Stimulated activated CD4-positive, alpha-beta T cell treated with anti-CD3 and anti-CD28 coated beads, Interleukin-1b, Interleukin-23, amount 100 ng/mL, for 48 hours (primary cell): ENCODE measurements at regions not wholly inside any gene's neighbourhood (a gene's known extent, or its start where the extent isn't known, plus 50 kb on each side); places are given as distances from the start of the nearest gene placed in this dataset.

ENCODE experiments used
- DNase-seq: peaks from one replicate; pipeline ENCODE4 v3.0.0-alpha.2; 2020

GRCh38 chr16:79808731-79809130 lies 208.2 kb upstream of the MAF start:
- no peak for DNase-seq

GRCh38 chr16:79806757-79807156 lies 206.2 kb upstream of the MAF start:
- no peak for DNase-seq

DNA sequence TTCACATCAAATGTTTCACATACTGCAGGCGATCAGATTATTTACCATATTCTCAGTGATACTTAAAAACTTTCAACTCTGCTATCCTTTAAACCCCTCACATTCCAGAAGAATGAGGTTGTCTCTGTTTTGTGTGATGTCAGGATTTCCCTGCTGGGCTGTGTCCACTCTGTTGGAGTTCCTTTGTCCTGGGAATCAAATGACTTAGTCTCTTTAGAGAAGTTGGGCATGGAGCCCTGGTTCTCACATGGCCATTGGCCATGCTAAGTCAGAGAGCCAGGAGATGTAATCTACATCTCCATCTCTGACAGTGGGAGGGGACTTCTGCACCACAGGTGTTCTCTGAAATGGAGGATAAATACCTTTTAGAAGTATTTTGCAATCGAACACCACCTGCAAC lies 205.1 kb upstream of the MAF start:
- DNase-seq, result no peak

DNA sequence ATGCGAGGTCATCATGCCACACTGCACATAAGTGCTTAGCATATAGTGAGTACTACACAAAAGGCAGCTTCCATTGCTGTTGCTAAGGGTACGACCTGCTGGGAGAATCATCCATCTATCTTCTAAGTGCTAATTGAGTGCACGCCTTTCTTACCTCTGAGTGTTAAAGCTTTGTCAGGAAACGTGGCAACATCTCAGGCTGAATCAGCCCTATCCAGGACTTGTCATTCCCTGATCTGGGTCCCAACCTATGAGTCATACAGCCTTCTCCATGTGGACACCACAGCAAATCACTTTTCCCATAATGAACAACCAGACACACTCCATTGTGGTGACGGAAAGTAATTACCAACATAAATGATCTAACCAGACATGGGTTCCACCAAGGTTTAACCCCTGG lies 201.1 kb upstream of the MAF start:
- no peak for DNase-seq

DNA sequence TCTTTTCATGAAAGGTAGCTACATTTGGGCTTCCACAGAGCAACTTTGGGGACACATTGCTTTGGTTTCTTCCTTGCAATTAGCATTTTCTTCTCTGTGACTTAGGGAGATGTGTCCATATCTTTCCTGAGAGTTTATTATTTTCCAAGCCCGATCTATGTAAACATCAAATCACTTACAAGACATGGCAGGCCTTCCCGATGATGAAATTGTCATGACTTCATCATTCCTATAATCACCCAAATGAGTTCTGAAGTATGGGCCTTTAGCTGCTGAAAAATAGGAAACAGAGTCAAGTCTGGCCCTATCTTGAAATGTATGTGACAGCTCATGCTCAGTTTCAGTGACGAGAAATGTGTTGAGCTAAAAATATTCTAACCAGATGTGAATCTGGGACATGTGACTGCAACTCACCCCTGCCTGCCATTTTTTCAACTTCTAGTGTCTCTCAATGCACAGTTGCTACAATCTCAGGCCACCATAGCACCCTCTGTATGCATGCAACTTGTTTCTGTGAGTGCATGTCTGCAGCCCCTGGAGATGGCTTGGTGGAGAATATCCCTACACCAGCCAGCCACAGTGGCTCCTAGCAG lies 199.6 kb upstream of the MAF start:
- no peak for DNase-seq

GRCh38 chr16:79798416-79799053 lies 198.0 kb upstream of the MAF start:
- no peak for DNase-seq

DNA sequence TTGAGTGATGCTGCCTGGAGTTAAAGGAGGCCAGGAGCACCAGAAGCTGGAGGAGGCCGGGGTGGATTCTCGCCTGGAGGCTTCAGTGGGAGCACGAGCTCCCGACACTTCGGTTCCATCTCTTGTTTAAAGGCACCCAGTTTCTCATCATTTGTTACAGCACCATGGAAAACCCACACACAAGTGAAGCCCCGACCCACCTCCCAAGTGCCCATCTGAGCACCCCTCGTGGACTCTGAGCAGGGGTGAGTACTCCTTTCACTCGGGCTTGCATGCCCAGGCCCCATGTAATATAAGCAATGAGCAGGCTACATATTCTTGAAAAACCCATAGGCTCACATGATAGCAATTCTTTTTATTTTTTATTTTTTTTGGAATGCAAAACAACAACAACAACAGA lies 196.9 kb upstream of the MAF start:
- DNase-seq, result no peak

GRCh38 chr16:79795556-79795955 lies 195.0 kb upstream of the MAF start:
- DNase-seq, result no peak

DNA sequence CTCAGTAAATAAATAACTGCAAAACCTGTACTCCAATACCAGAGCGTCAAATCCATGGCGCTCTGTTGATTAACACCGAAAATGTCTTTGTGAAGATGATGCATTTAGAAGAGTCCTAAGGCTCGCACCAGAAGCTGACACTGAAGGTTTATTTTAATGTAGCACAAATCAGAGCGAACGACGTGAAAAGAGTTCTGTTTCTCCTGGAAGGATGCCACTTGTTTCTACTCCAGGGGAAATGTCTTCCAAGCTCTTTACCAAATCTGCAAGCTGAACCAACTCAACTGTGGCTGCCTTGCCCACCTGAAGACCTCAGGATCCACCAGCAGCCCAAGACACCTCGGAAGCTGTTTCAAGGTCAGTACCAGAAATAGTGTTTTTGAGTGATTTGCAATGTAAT lies 194.4 kb upstream of the MAF start:
- no peak for DNase-seq

GRCh38 chr16:79792664-79793351 lies 192.3 kb upstream of the MAF start:
- DNase-seq, result no peak

GRCh38 chr16:79792076-79792475 lies 191.5 kb upstream of the MAF start:
- no peak for DNase-seq

DNA sequence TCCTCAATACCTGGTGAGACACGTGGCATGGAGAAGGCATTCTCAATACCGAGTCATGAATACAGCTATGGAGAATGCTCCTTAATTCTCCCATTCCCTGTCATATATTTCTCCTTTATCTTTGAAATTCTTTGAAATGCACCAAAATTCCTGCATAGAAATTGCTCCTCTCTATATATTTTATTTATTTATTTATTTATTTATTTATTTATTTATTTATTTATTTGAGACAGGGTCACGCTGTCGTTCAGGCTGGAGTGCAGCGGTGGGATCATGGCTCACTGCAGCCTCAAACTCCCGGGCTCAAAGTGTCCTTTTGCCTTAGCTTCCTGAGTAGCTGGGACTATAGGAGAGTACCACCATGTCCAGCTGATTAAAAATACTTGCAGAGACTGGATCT lies 190.3 kb upstream of the MAF start:
- DNase-seq, result no peak

DNA sequence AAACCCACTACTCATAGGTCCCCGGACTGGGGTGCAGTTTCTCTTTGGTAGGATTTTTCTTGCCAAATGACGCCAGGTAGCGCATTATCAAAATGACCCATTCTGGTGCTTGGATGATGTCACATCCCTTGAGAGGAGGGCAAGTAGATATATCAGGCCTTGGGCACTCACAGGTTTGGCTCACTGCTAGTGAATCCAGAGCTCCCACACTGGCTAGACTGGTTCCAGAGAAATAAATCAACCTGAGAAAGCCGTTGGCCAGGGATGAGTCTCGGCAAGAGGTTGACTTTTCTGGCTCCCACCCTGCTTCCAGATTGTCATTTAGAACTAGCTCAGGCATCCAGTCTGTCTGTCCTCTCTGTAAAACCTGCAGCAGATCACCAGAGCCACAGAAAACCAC lies 188.4 kb upstream of the MAF start:
- DNase-seq, result no peak

- DNase-seq, result no peak
Observed at GRCh38 chr16:79786389-79786788, 185.9 kb upstream of the MAF start.

DNA sequence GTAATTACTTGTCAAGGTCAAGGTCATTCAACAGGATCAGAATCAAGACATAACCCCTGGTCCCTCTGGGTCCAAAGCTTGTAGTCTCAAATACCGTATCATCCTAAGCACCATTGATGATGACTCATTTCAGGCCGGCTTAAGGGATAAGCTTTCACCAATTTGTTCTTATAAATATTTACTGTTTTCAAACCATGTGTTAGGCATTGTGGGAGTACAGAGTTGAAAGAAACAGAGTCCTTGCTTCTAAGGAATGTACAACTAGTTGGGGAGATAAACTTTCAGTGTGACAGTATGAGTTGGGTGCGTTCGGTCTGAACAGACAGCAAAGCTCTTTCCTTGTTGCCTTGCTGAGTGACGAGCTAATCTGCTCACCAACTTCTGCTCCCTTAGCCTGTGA lies 183.5 kb upstream of the MAF start:
- no peak for DNase-seq

DNA sequence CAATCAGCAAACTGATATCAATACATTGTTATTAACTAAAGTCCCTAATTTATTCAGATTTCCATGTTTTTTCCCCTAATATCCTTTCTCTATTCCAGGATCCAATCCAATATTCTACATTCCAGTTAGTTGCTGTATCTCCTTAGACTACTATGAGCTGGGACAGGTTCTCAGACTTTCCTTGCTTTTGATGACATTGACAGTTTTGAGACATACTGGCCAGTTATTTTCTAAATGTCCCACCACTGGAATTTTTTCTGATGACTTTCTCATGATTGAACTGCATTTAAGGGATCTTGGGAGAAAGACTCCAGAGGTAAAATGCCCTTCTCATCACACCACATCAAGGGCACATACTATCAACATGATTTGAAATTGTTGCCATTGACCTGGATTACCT lies 177.1 kb upstream of the MAF start:
- DNase-seq, result no peak

- DNase-seq, result no peak
Observed at GRCh38 chr16:79776243-79776847, 175.8 kb upstream of the MAF start.

DNA sequence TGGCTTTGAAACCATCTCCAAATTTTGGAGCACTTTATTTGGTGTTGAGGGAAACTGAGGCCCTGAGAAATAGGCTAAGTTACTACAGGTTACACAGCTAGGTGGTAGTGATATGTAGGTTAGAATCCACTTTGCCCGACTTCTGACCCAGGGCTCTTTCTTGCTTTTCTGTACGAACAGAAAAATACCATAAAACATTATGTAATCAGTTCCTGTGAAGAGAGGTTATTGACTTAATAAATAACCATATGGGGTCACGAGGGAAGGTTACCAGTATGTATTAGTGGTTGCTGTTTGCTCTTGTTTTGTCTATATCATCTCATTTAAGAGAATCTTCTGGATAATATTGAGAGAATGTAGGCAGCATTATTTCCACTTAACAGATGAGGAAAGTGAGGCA lies 172.2 kb upstream of the MAF start:
- no peak for DNase-seq

DNA sequence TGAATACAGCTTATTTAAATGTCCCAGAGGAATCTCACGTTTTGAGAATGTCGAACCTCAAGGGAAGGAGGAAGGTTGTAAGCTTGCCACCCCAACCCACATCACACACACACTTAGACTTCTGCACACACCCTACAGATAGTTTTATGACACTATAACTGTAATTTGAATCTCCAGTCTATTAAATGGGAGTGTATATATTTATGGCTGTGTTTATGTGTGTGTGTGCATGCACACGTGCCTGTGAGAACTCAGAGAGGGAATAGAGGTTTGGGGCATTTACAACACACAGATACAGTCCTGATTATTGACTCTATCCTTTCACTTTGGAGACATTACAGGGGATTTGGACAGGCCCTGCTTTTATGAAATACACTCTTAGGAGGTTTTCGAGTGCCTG lies 171.5 kb upstream of the MAF start:
- DNase-seq, result no peak

DNA sequence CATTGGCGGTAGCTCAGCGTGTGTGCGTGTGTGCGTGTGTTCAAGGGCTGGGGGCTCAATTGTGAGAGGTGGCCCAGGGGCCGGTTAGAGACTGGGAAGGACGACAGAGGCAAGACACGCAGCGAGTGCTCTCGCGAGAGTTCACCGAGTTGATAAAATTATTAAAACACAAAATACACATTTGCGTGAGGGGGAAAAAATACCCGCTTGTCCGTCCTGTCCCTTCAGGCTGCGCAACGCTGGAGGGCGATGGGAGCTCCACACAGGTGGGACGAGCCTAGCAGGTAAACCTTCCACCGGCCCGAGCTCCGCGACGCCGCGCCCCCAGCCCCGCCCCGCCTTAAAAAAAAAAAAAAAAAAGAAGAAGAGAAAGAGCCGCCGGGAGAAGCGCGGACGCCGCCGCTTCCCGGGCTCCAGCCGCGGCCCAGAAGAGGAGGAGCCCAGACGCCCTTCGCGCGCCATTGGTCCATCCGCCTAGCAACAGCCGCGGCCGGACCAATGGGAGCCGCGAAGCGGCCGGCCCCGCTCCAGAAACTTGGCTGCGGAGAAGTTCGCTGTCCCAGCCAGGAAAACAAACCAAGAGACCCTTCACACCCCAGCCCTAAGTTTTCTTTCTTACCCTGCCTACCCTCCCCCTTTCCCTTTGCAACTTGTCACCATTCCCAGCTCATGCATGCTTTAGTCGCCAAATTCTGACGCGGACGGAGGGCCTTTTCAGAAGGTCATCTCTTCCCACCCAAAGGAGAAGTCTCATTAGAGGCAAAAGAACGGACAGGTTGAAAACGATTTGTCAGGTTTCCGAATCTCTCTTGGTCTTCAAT lies 169.9 kb upstream of the MAF start:
- peak; percentile 72 for DNase-seq

GRCh38 chr16:79769928-79770243 lies 169.3 kb upstream of the MAF start:
- no peak for DNase-seq

GRCh38 chr16:79769270-79769927 lies 168.9 kb upstream of the MAF start:
- no peak for DNase-seq
